Left lung (tissue), 4 donors: ENCODE measurements at regions not wholly inside any gene's neighbourhood (a gene's known extent, or its start where the extent isn't known, plus 50 kb on each side); places are given as distances from the start of the nearest gene placed in this dataset.
"Not testable (repeated sequence)": the region's sequence is repeated elsewhere in the genome, so short reads cannot be mapped to it uniquely, and the experiment has no call there.

Source experiments
- ATAC-seq: fragments of 200-7000 bp; cut with Tn5 transposase; one replicate; pipeline ENCODE4 v1.9.1; 2020; ENCODE audit warnings: moderate library complexity
- DNase-seq, 4 donors: peaks; one replicate each; pipeline ENCODE4 v3.0.0-alpha.2; 2013 to 2020
- H3K27ac ChIP-seq, 2 donors: fragments of 200-600 bp; sonication (generic) in 1 of 2; one replicate each; pipeline versions ENCODE4 v1.5.0 to v1.8.0; 2020 to 2021
- H3K27me3 ChIP-seq, 2 donors: fragments of 200-600 bp; sonication (generic) in 1 of 2; one replicate each; pipeline versions ENCODE4 v1.5.0 to v1.8.0; 2020 to 2021
- H3K36me3 ChIP-seq, 2 donors: fragments of 200-600 bp; sonication (generic) in 1 of 2; one replicate each; pipeline versions ENCODE4 v1.5.0 to v1.8.0; 2020 to 2021
- H3K4me1 ChIP-seq, 2 donors: fragments of 200-600 bp; one replicate each; pipeline ENCODE4 v1.8.0; 2021
- H3K4me3 ChIP-seq, 2 donors: fragments of 200-600 bp; sonication (generic) in 1 of 2; one replicate each; pipeline versions ENCODE4 v1.5.0 to v1.8.0; 2020 to 2021; ENCODE audit warnings: mild to moderate bottlenecking in 1 of 2
- H3K9me3 ChIP-seq, 2 donors: fragments of 200-600 bp; sonication (generic) in 1 of 2; one replicate each; pipeline versions ENCODE4 v1.5.0 to v1.8.0; 2020 to 2021
- CTCF ChIP-seq, 2 donors: fragments of 200-600 bp; sonication (generic) in 1 of 2; IDR thresholded peaks; one replicate each; pipeline versions ENCODE4 v1.5.0 to v1.8.0; 2021; ENCODE audit warnings: antibody characterized with exemption in 2 of 2
- intact Hi-C, 2 donors: fragments of 100-400 bp; cut with DNase I; formaldehyde crosslinking; loops; one replicate each; pipeline versions ENCODE4 v1.11.2 to v1.14.2; 2022
- donor health status: DM: no; HTN: yes; CAD: no.
- donor health status: DM: no; HTN: no; CAD: no.

- Histone ChIP-seq H3K9me3 (peaks cover 0 to 8% of the 10 kb centered on the region in 2 donors), H3K36me3 (no peaks in the 10 kb centered on the region), H3K27me3 (peaks cover 0 to 6% of the 10 kb centered on the region in 2 donors), H3K4me1 (no peaks in the 10 kb centered on the region), H3K27ac (no peak overlapping the region), H3K4me3 (no peak overlapping the region)
- ATAC-seq: no peak
- no peak for TF ChIP-seq CTCF (IDR thresholded peaks at IDR 0.05)
- no peak for DNase-seq
- intact Hi-C loops: no loop called here
Observed at GRCh38 chr5:2537378-2538145, 213.9 kb downstream of the IRX2 start.

GRCh38 chr5:2536632-2537377 is 214.7 kb downstream of the IRX2 start:
- Histone ChIP-seq H3K4me1 (no peaks in the 10 kb centered on the region), H3K36me3 (no peaks in the 10 kb centered on the region), H3K27me3 (peaks cover 0 to 6% of the 10 kb centered on the region in 2 donors), H3K9me3 (peaks cover 0 to 8% of the 10 kb centered on the region in 2 donors), H3K27ac (no peak overlapping the region), H3K4me3 (no peak overlapping the region)
- TF ChIP-seq CTCF (IDR thresholded peaks at IDR 0.05): no peak
- ATAC-seq (no peak), DNase-seq (no peak)
- intact Hi-C loops: no loop called here

GRCh38 chr5:2534970-2535369 is 216.5 kb downstream of the IRX2 start:
- ATAC-seq: no peak

GRCh38 chr5:2534251-2534650 is 217.2 kb downstream of the IRX2 start:
- Histone ChIP-seq H3K27me3 (peaks cover 0 to 11% of the 10 kb centered on the region in 2 donors), H3K9me3 (peaks cover 0 to 8% of the 10 kb centered on the region in 2 donors), H3K27ac (no peak overlapping the region), H3K4me3 (no peak overlapping the region), H3K4me1 (no peaks in the 10 kb centered on the region), H3K36me3 (no peaks in the 10 kb centered on the region)
- ATAC-seq: no peak
- DNase-seq: no peak
- intact Hi-C loops: no loop called here
- no peak for TF ChIP-seq CTCF (IDR thresholded peaks at IDR 0.05)

More at GRCh38 chr5:2534970-2535369, 216.5 kb downstream of the IRX2 start:
- no peak for DNase-seq
- Histone ChIP-seq H3K9me3 (peaks cover 0 to 8% of the 10 kb centered on the region in 2 donors), H3K27ac (no peak overlapping the region), H3K36me3 (no peaks in the 10 kb centered on the region), H3K4me1 (no peaks in the 10 kb centered on the region), H3K27me3 (peaks cover 0 to 6% of the 10 kb centered on the region in 2 donors), H3K4me3 (no peak overlapping the region)
- TF ChIP-seq CTCF (IDR thresholded peaks at IDR 0.05): no peak
- intact Hi-C loops: no loop called here

GRCh38 chr5:2533848-2534247 is 217.6 kb downstream of the IRX2 start:
- H3K27ac ChIP-seq, intact Hi-C loops, H3K4me1 ChIP-seq, DNase-seq, H3K4me3 ChIP-seq, H3K36me3 ChIP-seq, H3K9me3 ChIP-seq, ATAC-seq: not testable (repeated sequence)
- H3K27me3 ChIP-seq: peaks cover 0 to 11% of the 10 kb centered on the region in 2 donors
